Astrocyte of the cerebellum (primary cell): ENCODE measurements at regions not wholly inside any gene's neighbourhood (a gene's known extent, or its start where the extent isn't known, plus 50 kb on each side); places are given as distances from the start of the nearest gene placed in this dataset.

ENCODE experiments used
- DNase-seq: peaks from one replicate; pipeline ENCODE4 v3.0.0-alpha.2; 2011; ENCODE audit warnings: low read depth
- H3K4me3 ChIP-seq: 2 replicates; pipeline ENCODE4 v1.5.1; 2011; ENCODE audit warnings: mild to moderate bottlenecking, low read depth, low read length, moderate library complexity
- CTCF ChIP-seq: IDR thresholded peaks from 2 replicates; pipeline ENCODE4 v1.5.1; 2012; ENCODE audit warnings: low read length, low read depth, moderate library complexity, mild to moderate bottlenecking; ENCODE audit errors: missing control alignments
- in situ Hi-C: cut with HindIII; loops from 2 replicates; pipeline ENCODE4 v1.10.0; 2017; ENCODE audit warnings: low sequenced_read_pairs

- TF ChIP-seq CTCF = no peak
- H3K4me3 ChIP-seq = no peak overlapping the region
- in situ Hi-C loops = no loop called here
- DNase-seq = peak; percentile 63
These were observed 67.2 kb upstream of the SYT1 start for GRCh38 chr12:78797196-78797931.

GRCh38 chr12:78799649-78800048, 64.9 kb upstream of the SYT1 start:
- DNase-seq = no peak
- TF ChIP-seq CTCF = no peak
- in situ Hi-C loops = no loop called here
- H3K4me3 ChIP-seq = no peak overlapping the region

- peak; percentile 67 for DNase-seq
- in situ Hi-C loops = no loop called here
- no peak for TF ChIP-seq CTCF
- no peak overlapping the region for H3K4me3 ChIP-seq
These were observed 62.0 kb upstream of the SYT1 start for GRCh38 chr12:78802593-78802992.

GRCh38 chr12:78804262-78804661, 60.3 kb upstream of the SYT1 start:
- no peak for TF ChIP-seq CTCF
- in situ Hi-C loops = no loop called here
- H3K4me3 ChIP-seq = no peak overlapping the region
- no peak for DNase-seq
